Posterior vena cava (tissue), 2 donors: ENCODE measurements at regions not wholly inside any gene's neighbourhood (a gene's known extent, or its start where the extent isn't known, plus 50 kb on each side); places are given as distances from the start of the nearest gene placed in this dataset.

Experiments
- DNase-seq: peaks from one replicate; pipeline ENCODE4 v3.0.0-alpha.2; 2020; ENCODE audit warnings: low spot score
- intact Hi-C, 2 donors: fragments of 100-400 bp; cut with DNase I; formaldehyde crosslinking; loops; one replicate each; pipeline versions ENCODE4 v1.14.1 to v1.14.2; 2022 to 2023
- donor health status: DM: yes; HTN: yes; CAD: no.
- donor health status: DM: yes; HTN: yes; CAD: no.

- intact Hi-C loops: no loop called here
Measured at GRCh38 chr21:27596196-27596595, 629.3 kb upstream of the ADAMTS5 start.

GRCh38 chr21:27595716-27596115 lies 628.8 kb upstream of the ADAMTS5 start:
- DNase-seq: no peak
- intact Hi-C loops: no loop called here

More at GRCh38 chr21:27596196-27596595, 629.3 kb upstream of the ADAMTS5 start:
- DNase-seq: no peak

- intact Hi-C loops: no loop called here
- peak; percentile 88 for DNase-seq
Measured at GRCh38 chr21:27590271-27590670, 623.4 kb upstream of the ADAMTS5 start.

GRCh38 chr21:27589781-27590180 lies 622.9 kb upstream of the ADAMTS5 start:
- intact Hi-C loops: no loop called here
- DNase-seq: no peak

GRCh38 chr21:27586986-27587385 lies 620.1 kb upstream of the ADAMTS5 start:
- intact Hi-C loops: no loop called here
- no peak for DNase-seq

GRCh38 chr21:27586326-27586725 lies 619.4 kb upstream of the ADAMTS5 start:
- no peak for DNase-seq
- intact Hi-C loops: no loop called here

GRCh38 chr21:27584256-27584655 lies 617.4 kb upstream of the ADAMTS5 start:
- intact Hi-C loops: no loop called here
- DNase-seq: no peak

- DNase-seq: no peak
- intact Hi-C loops: no loop called here
Measured at GRCh38 chr21:27582948-27583430, 616.1 kb upstream of the ADAMTS5 start.

GRCh38 chr21:27582246-27582947 lies 615.5 kb upstream of the ADAMTS5 start:
- intact Hi-C loops: no loop called here

GRCh38 chr21:27581168-27581567 lies 614.3 kb upstream of the ADAMTS5 start:
- DNase-seq: no peak
- intact Hi-C loops: no loop called here

More at GRCh38 chr21:27582246-27582947, 615.5 kb upstream of the ADAMTS5 start:
- DNase-seq: no peak

- DNase-seq: no peak
- intact Hi-C loops: no loop called here
Measured at GRCh38 chr21:27580276-27580675, 613.4 kb upstream of the ADAMTS5 start.

GRCh38 chr21:27578741-27579265 lies 611.9 kb upstream of the ADAMTS5 start:
- no peak for DNase-seq
- intact Hi-C loops: no loop called here

- no peak for DNase-seq
- intact Hi-C loops: no loop called here
Measured at GRCh38 chr21:27572696-27573095, 605.8 kb upstream of the ADAMTS5 start.

- intact Hi-C loops: no loop called here
- no peak for DNase-seq
Measured at GRCh38 chr21:27571706-27572105, 604.8 kb upstream of the ADAMTS5 start.

- peak; percentile 83 for DNase-seq
- intact Hi-C loops: no loop called here
Measured at GRCh38 chr21:27570306-27570868, 603.5 kb upstream of the ADAMTS5 start.

- no peak for DNase-seq
- intact Hi-C loops: no loop called here
Measured at GRCh38 chr21:27569831-27570230, 602.9 kb upstream of the ADAMTS5 start.

- DNase-seq: no peak
- intact Hi-C loops: no loop called here
Measured at GRCh38 chr21:27569091-27569490, 602.2 kb upstream of the ADAMTS5 start.

GRCh38 chr21:27567381-27567780 lies 600.5 kb upstream of the ADAMTS5 start:
- intact Hi-C loops: no loop called here
- no peak for DNase-seq

GRCh38 chr21:27566521-27566920 lies 599.6 kb upstream of the ADAMTS5 start:
- DNase-seq: no peak
- intact Hi-C loops: no loop called here

GRCh38 chr21:27565364-27565763 lies 598.5 kb upstream of the ADAMTS5 start:
- intact Hi-C loops: no loop called here
- DNase-seq: no peak
